Neutrophil (primary cell): ENCODE measurements at regions not wholly inside any gene's neighbourhood (a gene's known extent, or its start where the extent isn't known, plus 50 kb on each side); places are given as distances from the start of the nearest gene placed in this dataset.
"Not testable (repeated sequence)": the region's sequence is repeated elsewhere in the genome, so short reads cannot be mapped to it uniquely, and the experiment has no call there.

Experiments used
- H3K27ac ChIP-seq: fragments of 200-600 bp; sonication (generic); 2 replicates; pipeline ENCODE4 v1.5.1; 2016; ENCODE audit warnings: mild to moderate bottlenecking, moderate library complexity
- H3K27me3 ChIP-seq: fragments of 200-600 bp; sonication (generic); 2 replicates; pipeline ENCODE4 v1.6.0; 2016; ENCODE audit warnings: mild to moderate bottlenecking
- H3K36me3 ChIP-seq: fragments of 200-600 bp; sonication (generic); 2 replicates; pipeline ENCODE4 v1.5.1; 2017
- H3K4me1 ChIP-seq, 2 experiments: fragments of 200-600 bp in 1 of 2; sonication (generic) in 1 of 2; 1 replicate in 1 of 2; 2 replicates in 1 of 2; pipeline versions ENCODE4 v1.5.1 to v1.6.1; 2013 to 2016; ENCODE audit warnings: low read depth in 1 of 2, low read length in 1 of 2, mild to moderate bottlenecking in 1 of 2, moderate library complexity in 1 of 2; ENCODE audit not compliant: control insufficient read depth in 1 of 2, insufficient read depth in 1 of 2
- H3K4me3 ChIP-seq, 2 experiments: fragments of 200-600 bp in 1 of 2; sonication (generic) in 1 of 2; 1 replicate in 1 of 2; 2 replicates in 1 of 2; pipeline ENCODE4 v1.5.1; 2013 to 2016; ENCODE audit warnings: low read depth in 1 of 2, low read length in 1 of 2, mild to moderate bottlenecking in 1 of 2, moderate library complexity in 1 of 2
- H3K9me3 ChIP-seq: fragments of 200-600 bp; sonication (generic); 2 replicates; pipeline ENCODE4 v1.5.1; 2016
- CTCF ChIP-seq: fragments of 200-600 bp; sonication (generic); IDR thresholded peaks from 2 replicates; pipeline ENCODE4 v1.5.1; 2016; ENCODE audit warnings: antibody characterized with exemption

GRCh38 chr4:173735585-173735984 lies 205.6 kb upstream of the HAND2 start:
- no peaks in the 10 kb centered on the region for H3K36me3 ChIP-seq
- no peak overlapping the region for H3K27ac ChIP-seq
- no peak for TF ChIP-seq CTCF
- no peaks in the 10 kb centered on the region for H3K4me1 ChIP-seq
- H3K27me3 ChIP-seq = no peaks in the 10 kb centered on the region
- H3K4me3 ChIP-seq = no peak overlapping the region
- no peaks in the 10 kb centered on the region for H3K9me3 ChIP-seq

- Histone ChIP-seq H3K4me1 (no peaks in the 10 kb centered on the region), H3K4me3 (no peak overlapping the region), H3K9me3 (no peaks in the 10 kb centered on the region), H3K27ac (no peak overlapping the region), H3K36me3 (no peaks in the 10 kb centered on the region), H3K27me3 (no peaks in the 10 kb centered on the region)
- TF ChIP-seq CTCF = no peak
Observed at GRCh38 chr4:173735049-173735448, 205.0 kb upstream of the HAND2 start.

- no peak for TF ChIP-seq CTCF
- Histone ChIP-seq H3K36me3 (no peaks in the 10 kb centered on the region), H3K9me3 (no peaks in the 10 kb centered on the region), H3K27me3 (no peaks in the 10 kb centered on the region), H3K4me1 (no peaks in the 10 kb centered on the region), H3K4me3 (no peak overlapping the region), H3K27ac (no peak overlapping the region)
Observed at GRCh38 chr4:173731257-173731656, 201.2 kb upstream of the HAND2 start.

GRCh38 chr4:173722075-173722474 lies 192.0 kb upstream of the HAND2 start:
- Histone ChIP-seq H3K27me3 (no peaks in the 10 kb centered on the region), H3K36me3 (no peaks in the 10 kb centered on the region), H3K4me3 (no peak overlapping the region), H3K4me1 (no peaks in the 10 kb centered on the region), H3K27ac (no peak overlapping the region), H3K9me3 (no peaks in the 10 kb centered on the region)
- no peak for TF ChIP-seq CTCF

GRCh38 chr4:173718504-173718903 lies 188.5 kb upstream of the HAND2 start:
- not testable (repeated sequence) for H3K27me3 ChIP-seq, H3K36me3 ChIP-seq, H3K27ac ChIP-seq, H3K4me3 ChIP-seq, H3K4me1 ChIP-seq, H3K9me3 ChIP-seq

- TF ChIP-seq CTCF = no peak
- Histone ChIP-seq H3K4me3 (no peak overlapping the region), H3K27me3 (no peaks in the 10 kb centered on the region), H3K9me3 (no peaks in the 10 kb centered on the region), H3K36me3 (no peaks in the 10 kb centered on the region), H3K27ac (no peak overlapping the region), H3K4me1 (no peaks in the 10 kb centered on the region)
Observed at GRCh38 chr4:173717581-173717980, 187.6 kb upstream of the HAND2 start.
